Fibroblast of peridontal ligament (primary cell): ENCODE measurements at regions not wholly inside any gene's neighbourhood (a gene's known extent, or its start where the extent isn't known, plus 50 kb on each side); places are given as distances from the start of the nearest gene placed in this dataset.

ENCODE experiments used
- DNase-seq: peaks from one replicate; pipeline ENCODE4 v3.0.0-alpha.2; 2010; ENCODE audit errors: extremely low read depth

DNA sequence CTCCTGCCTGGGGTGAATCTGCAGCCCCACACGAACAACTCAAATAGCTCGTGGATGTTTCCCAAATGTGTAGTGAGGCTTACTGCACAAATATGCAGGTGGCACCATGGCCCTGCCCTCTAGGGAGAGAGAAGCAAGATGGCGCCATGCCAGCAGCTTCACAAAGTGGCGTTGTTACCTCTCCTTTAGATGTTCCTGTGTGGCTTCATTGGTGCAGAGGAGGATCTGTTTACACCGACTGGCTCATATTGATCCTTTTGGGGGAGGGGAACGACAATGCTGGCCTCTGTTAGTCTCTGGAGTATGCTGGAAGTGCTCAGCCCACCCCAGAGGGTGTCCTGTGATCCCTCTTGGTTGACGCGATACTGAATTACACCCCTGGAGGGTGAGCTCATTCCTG, 99.5 kb upstream of the GATA6 start:
- DNase-seq = no peak

- no peak for DNase-seq
These were observed 96.0 kb upstream of the GATA6 start for GRCh38 chr18:22073411-22073810.

DNA sequence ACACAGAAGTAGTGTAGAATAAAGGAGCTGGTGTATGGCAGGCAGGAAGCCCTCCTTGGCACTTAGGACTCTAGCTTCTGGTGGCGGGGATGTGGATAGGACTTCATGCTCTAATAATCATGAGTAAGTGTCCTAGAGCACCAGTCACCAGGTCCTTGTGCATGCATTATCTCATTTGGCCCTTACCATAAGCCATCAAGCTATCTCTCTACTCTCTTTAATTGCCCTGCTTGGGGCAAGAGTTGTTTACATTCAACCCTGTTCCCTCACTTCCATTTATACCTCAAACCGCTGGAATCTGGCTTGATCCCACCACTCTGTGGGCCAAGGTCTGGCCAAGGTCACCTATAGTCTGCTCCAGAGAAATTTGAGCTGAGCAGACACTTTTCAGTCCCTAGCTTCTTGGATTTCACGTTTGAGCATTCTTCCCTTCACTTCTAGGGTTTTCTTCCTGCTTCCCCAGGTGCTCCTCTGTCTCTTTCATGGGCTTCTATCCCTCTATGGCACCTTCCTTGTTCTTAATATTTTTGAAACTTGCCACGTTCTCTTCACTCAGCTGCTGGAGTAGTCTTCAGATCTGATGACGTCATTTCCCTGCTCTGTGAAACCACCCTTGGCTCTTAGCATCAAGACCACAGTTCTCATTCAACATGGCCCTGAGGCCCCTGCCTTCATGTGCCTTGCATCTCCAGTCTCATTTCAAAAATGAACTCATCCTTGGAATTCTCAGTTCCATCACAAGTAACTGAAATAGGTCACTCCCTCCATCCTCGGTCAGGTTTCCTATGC, 94.9 kb upstream of the GATA6 start:
- no peak for DNase-seq

- DNase-seq = no peak
These were observed 89.4 kb upstream of the GATA6 start for GRCh38 chr18:22080035-22080434.

DNA sequence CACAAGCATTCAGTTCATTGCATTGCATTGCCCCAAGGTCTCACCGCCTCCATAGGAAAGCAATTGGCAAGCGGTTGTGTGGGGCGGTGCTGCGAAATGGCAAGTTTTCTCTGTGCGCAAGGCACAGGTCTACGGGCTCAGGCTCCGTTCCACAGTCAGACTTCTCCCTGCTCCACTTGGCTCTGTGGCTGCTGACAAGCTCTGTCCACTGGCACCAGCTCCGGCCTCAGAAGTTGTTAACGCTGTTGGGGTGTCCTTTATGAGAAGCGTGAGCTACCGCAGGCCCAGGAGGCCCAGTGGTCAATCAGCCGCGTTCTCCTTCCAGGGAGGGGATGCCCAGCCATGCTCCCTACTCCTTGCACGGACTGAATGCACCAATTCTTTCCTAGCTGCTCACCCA, 87.0 kb upstream of the GATA6 start:
- no peak for DNase-seq

- no peak for DNase-seq
These were observed 84.8 kb upstream of the GATA6 start for GRCh38 chr18:22084547-22084946.

- no peak for DNase-seq
These were observed 82.4 kb upstream of the GATA6 start for GRCh38 chr18:22086973-22087372.

- DNase-seq = no peak
These were observed 81.4 kb upstream of the GATA6 start for GRCh38 chr18:22088029-22088428.

DNA sequence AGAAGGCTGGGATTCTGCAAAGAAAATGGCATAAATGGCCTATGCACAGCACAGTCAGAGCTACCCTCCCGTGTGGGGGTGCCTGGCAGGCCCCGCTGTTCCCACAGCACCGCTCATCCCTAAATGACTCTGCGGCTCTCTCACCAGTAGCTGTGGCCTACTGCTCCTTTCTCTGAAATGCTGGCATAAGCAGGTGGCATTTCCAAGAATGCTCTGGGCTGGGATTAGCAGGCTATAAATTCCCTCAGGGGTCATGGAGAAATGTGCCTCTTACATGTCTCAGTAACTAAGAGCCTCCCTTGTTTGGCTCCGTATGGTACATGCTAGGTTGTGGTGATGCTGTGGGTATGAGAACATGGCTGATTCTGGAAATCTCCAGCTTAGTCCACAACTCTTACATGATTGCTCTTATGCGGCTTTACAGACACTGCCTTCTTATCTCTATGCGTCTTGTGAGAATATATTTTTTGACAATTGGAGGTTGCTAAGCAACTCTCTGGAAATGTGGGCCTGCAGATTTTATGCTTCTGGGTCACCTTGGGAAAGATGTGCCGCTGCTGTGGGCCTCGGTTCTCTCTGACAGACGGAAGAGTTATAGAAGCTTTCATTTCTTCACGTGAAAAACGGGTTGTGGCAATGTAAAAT, 80.3 kb upstream of the GATA6 start:
- DNase-seq = no peak

DNA sequence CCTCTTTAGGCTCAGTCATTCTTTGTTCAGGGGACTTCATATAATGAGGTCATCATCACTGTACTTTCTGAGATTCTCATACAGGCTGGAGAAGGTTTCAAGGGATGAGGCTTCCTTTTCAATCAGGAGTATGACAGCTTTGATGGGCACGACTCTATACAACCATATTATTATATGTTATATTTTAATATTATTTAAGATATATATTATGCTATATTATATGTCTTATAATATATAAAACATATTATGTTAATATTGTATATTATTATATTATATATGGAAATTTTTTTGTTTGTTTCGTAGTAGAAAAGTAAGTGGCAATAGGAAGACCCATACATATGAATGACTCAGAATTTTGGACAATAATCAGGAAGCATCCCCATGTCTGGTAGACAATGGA, 78.0 kb upstream of the GATA6 start:
- DNase-seq = no peak

DNA sequence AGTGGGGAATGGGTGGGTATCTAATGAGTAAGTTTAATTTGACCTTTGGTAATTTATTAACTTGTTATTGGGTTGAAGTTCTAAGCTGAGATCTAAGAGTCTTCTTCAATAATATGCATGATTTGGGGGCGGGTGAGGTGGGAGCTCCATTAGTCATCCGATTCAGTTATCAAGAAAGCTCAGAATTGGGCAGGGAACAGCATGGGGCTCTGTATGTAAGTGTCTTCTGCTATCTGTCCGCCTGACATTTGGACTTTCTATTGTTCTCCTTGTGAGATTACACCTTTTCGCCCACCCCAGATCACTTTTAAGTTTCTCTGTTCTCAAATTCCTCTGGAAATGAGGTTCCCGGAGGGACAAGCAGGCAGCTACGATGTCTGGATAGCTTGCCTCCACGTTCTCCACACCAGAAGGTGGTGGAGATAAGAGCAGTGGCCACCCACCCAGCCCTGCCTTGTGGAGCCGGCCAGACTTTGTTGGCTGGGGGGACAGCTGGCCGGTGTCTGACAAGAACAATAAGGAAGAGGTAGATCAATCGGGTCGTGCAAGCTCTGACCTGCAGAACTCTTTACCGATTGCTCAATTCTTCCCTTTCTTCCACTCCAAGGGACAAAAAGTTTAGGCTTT, 75.5 kb upstream of the GATA6 start:
- DNase-seq = no peak

GRCh38 chr18:22094358-22094734, 75.0 kb upstream of the GATA6 start:
- DNase-seq = no peak

DNA sequence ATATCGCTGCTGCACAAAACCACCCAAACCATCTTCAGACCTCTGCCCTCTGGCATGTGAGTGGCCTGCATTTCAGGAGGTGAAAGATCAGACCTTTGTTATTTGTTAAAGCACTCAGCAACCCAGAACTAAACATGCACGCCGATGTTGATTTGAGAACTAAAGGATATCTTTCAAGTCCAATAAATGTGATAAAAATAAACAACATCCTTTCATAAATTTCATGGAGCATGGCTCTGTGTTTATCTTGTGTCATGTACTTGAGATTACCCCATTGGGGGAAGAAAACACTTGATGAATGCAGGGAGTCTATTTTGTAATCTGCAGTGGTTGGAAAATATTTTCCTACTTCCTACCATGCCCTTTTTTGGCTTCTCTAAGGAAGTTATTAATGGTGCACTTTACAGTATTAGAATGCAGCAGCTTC, 70.8 kb upstream of the GATA6 start:
- DNase-seq = no peak

- no peak for DNase-seq
These were observed 69.5 kb upstream of the GATA6 start for GRCh38 chr18:22099925-22100324.

- DNase-seq = no peak
These were observed 67.7 kb upstream of the GATA6 start for GRCh38 chr18:22101731-22102130.

DNA sequence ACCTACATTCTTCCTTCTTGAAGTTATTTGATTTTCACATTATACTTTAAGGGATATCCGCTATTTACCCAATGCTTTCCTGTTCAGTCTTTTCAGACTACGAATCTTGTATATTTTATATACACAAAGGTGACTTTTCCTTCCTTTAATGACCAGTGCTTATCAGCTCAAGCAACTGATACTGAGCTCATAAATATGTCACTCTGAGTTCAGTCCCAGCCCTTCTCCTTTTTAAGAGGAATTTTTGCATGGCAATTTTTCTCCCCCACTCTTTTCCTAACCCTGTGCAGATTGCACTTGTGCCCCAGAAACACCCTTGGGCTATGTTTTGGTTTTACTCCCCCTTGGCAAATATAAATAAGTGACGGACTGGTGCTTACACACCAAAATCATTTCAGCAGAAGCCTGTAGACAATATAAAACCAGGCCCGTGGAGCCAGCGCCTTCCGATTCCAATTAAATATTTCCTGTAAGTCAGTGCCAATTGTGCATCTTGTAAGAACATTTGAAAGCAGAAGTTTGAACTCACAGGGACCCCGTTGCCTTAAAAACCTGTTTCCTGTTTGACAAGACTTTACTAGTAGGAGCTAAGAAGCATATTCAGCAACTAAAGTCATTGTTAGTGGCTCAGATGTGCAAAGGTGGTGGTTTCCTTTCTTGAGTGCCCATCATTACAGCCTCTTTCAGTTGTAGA, 66.3 kb upstream of the GATA6 start:
- DNase-seq = no peak

GRCh38 chr18:22103647-22104031, 65.8 kb upstream of the GATA6 start:
- DNase-seq = no peak

DNA sequence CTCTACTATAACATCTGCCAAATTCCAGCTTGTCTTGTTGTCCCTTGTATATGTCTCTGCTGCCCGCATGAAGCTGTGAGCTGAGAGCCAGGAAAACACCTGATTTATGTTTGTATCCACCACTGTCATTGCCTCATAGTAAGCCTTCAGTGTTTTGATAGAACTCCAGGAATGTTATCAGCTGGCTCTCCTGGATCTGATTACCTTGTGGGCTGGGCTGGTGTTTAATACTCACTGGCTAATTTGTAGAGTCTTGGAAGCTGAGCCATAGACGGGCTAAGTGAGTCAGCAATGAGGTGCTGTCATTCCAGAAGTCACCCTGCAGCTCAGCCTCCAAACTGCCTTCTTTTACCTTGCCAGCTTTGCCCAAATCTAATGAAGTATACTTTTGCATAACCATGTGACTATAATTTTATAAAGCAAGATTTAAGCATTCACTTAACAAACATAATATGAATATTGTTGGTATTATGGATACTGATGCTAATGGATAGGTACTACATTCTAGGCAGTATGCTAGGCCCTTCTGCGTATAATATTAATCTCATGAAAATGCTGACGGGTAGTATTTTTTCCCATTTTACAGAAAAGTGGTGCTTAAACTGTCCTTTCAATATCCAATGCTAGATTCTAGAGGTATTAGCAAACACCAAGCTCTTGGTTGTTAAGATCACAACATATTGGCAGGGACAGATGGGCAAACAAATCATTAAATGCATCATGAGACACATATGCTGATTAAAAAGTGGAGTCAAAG, 62.7 kb upstream of the GATA6 start:
- DNase-seq = no peak

DNA sequence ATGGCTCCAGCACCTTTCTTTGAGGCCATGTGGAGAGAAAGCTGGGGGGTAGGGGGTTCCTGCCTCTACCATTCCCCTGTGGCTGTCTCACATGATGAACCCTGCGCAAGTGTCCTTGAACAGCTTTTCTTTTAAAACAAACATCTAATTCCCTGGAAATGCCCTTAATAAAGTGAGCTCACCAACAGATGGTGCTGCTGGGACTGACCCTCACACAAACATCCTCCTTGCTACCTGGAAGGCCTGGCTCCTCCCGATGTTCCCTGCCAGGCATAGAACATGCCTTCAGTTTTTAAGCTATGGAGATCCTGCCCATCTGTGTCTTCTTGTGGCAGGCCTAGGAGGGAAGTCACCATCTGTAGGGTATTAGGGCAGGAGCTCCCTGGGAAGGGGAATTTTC, 60.7 kb upstream of the GATA6 start:
- DNase-seq = no peak

GRCh38 chr18:22109535-22109934, 59.9 kb upstream of the GATA6 start:
- DNase-seq = no peak

DNA sequence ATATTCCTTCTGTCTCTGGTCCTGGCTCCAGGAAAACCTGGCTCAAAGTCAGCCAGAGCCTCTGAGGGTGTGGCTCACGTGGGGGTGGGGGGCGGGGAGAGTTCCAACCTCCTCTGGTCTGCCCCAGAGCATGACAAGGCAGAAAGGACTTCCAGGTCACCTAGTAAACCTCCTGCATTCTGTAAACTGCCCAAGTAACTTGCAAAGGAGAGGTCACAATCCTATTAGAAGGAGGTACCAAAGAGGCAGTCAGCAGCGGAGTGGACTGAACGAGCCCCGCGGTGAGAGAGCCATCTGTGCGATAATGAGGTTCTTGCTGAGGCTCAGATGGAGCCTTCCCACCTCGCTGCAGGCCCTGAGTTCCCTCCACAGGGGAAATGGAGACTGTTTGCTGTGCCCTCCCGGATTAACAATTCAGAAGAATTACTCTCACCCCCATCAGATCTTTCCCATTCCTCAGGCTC, 58.9 kb upstream of the GATA6 start:
- DNase-seq = no peak

- DNase-seq = no peak
These were observed 57.2 kb upstream of the GATA6 start for GRCh38 chr18:22112215-22112614.
